GM19035 (cell line): ENCODE measurements at regions not wholly inside any gene's neighbourhood (a gene's known extent, or its start where the extent isn't known, plus 50 kb on each side); places are given as distances from the start of the nearest gene placed in this dataset.

Experiments
- ATAC-seq: cut with Tn5 transposase; IDR thresholded peaks from one replicate; pipeline ENCODE4 v1.9.1; 2021; ENCODE audit not compliant: unreplicated experiment

DNA sequence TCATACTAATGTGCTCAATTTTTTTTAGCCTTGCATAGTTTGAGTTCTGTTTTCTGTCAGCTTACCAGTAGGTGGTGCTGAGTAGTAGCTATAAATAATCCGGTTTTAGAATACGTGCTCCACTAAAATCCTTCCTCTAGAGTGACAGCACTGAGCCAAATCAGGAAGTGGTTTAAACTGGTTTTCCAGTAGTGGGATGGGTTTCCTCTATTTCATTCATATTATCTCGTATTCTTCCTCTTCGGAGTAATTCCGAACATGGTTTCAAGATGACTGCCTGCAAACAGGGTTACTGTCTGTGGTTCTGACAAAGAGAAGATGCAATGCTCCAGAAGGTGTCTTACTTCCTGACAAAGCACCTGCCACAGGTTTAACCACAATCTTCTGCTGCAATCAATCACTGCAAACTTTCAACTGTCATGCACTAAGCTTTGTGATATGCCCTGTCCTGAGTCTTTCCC is 496.9 kb upstream of the VRK2 start:
- peak; percentile 70 for ATAC-seq

DNA sequence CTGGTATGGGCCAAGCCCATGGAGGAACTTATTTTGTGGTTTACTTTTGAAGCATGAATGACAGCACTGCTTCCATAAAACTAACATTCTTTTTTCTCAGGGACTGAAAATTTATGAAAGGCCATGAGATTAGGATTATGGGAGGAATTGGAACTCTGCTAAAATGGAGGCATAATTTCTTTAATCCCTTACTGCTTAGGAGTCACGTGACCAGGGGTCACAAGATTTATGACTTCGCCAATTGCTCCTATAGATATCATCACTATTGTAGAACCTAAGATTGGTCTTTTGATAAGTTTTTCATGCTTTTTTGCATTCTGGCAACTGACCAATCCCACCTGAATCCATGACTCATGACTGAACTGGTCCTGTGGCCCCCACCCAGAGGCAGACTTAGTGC is 495.7 kb upstream of the VRK2 start:
- no peak for ATAC-seq

DNA sequence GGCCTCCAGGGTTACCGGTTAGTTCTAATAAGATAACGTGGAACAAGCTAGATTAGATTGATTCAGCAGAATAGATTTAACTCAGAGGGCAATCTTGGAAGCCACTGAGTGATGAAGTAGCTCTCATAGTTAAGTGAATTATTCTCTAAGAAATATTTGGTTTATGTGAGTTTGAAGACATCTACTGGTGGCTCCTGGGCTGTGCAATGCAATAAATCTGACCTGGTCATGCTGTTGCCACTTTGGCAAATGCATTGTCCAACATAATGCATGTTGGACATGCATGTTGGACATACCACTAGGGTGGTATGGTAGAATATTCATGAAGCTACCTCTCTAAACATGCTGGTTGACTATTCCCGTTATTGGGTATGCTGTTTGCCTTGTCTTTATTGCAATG is 493.7 kb upstream of the VRK2 start:
- no peak for ATAC-seq

DNA sequence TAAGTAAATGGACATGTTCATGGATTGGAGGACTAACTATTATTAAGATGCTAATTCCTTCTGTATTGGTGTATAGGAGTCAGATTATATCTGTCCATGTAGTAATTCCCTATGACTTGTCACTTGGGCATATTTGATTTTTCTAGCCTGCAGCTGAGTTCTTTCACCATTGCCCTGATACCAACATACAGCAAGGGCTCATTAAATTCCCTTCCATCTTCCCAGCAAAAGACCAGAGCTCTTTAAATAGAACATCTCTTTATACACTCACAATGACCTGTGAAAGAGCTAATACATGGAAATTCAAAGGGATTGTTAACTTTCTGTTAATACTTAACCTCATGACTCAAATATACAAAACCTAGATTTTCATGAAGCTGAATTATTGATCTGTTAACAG is 492.3 kb upstream of the VRK2 start:
- no peak for ATAC-seq

DNA sequence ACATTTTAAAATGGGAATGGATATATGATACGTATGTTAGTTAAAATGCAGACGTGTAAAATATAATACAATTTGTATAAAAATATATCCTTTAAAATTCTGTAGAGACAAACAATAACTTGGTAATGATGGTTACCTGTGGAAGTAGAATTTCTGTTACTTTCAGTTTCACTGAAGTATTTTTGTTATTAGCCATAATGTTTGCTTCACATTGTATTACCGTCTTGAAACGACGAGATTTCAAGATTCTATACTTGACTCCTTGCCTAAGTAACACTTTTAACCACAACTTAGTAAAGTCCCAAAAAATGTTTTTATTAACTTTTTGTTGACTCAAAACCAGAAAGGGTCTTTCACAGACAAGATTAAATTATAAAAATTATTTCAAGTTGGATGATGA is 488.3 kb upstream of the VRK2 start:
- no peak for ATAC-seq

GRCh38 chr2:57562495-57562894 is 484.1 kb upstream of the VRK2 start:
- ATAC-seq = no peak

- ATAC-seq = no peak
These were observed 483.6 kb upstream of the VRK2 start for GRCh38 chr2:57563015-57563414.

DNA sequence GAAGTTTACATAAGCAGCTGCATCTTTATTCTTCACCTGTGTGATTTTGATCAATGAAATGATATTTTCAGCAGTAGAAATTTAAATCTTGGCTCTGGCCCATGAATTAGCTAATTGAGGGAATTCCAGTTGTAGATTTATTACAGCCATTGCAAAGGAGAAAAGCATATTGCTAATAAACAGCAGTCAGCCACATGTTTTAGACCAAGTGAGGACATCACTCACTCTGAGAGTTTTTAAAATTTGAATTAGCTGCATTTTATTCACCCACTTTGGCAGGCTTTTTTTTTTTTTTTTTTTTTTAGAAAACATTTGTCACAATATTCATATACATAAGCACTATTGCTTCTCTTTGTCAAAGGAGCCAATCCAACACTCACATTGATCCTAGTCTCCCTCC is 479.4 kb upstream of the VRK2 start:
- no peak for ATAC-seq

- no peak for ATAC-seq
These were observed 477.2 kb upstream of the VRK2 start for GRCh38 chr2:57569396-57569795.

DNA sequence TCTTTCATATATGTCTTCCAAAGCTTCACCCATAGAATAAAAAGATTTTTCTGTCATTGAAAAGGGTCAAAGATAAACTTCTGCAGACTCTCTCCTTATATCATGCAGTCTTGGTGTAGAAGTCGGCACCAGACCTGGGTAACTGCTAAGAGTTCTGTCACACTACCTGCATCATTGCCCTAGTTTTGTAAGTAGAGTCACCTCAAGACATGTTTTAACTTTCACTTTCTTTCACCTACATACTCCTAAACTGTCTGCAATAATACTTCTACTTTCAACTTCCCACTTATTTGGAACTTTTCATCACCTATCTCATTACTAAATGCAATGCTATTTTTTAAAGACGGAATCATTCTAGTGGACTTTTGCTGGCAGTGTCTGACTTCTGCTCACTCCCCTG is 475.6 kb upstream of the VRK2 start:
- no peak for ATAC-seq

DNA sequence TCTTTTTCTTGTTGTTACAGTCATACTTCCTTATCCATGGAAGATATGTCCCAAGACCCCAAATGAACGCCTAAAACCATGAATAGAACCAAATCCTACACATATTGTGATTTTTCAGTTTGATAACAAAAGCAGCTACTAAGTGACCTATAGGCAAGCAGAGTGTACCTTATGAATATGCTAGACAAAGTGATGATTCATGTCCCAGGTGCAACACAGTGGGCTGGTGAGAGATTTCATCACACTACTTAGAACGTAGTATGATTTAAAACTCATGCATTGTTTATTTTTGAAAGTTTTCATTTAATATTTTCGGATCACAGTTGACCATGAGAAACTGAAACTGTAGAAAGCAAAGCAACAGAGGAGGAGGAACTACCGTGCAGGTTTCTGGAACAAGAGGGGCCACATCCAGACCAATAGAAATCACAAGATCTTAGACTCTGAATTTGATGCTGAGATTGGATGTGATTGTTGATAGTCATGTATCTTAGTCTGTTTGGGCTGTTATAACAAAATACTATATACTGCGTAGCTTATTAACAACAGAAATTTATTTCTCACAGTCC is 470.8 kb upstream of the VRK2 start:
- ATAC-seq = no peak

GRCh38 chr2:57576983-57577382 is 469.6 kb upstream of the VRK2 start:
- no peak for ATAC-seq

GRCh38 chr2:57597940-57598339 is 448.7 kb upstream of the VRK2 start:
- ATAC-seq = no peak

DNA sequence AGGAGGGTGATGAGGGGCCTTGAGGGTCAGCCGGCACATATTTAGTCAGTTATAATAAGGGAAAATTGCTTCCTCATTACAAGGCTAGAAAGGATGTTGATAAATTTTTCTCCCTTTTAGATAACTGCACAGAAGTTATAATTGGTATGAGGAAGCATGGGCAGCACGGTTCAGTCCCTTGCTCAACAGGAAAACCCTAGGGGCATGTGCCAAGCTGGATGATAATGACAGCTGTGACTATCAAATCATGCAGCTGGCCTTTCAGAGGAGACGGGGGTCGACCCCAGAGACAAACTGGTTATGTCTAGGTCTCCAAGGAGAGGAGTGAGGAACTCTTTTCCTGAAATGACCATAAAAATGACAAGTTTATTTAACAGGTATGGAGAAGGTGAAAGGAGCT is 448.1 kb upstream of the VRK2 start:
- no peak for ATAC-seq

DNA sequence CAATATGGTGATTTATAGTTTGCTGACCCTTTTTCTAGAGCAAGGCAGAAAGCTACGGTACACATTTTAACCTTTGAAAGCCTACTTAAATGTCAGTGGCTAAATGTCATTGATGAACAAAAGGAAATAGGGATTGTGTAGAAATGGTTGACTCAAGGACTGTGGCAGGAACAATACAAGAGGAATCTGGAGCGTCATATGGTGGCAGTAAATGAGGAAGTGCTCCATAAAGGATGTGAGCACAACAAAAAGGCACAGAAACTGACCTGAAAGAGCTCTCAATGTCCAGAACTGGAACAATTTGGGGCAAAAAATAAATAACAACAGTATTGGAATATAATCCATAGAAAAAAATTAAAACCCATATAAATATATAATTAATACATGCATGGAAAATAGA is 443.9 kb upstream of the VRK2 start:
- no peak for ATAC-seq

- ATAC-seq = no peak
These were observed 431.6 kb upstream of the VRK2 start for GRCh38 chr2:57614988-57615387.

DNA sequence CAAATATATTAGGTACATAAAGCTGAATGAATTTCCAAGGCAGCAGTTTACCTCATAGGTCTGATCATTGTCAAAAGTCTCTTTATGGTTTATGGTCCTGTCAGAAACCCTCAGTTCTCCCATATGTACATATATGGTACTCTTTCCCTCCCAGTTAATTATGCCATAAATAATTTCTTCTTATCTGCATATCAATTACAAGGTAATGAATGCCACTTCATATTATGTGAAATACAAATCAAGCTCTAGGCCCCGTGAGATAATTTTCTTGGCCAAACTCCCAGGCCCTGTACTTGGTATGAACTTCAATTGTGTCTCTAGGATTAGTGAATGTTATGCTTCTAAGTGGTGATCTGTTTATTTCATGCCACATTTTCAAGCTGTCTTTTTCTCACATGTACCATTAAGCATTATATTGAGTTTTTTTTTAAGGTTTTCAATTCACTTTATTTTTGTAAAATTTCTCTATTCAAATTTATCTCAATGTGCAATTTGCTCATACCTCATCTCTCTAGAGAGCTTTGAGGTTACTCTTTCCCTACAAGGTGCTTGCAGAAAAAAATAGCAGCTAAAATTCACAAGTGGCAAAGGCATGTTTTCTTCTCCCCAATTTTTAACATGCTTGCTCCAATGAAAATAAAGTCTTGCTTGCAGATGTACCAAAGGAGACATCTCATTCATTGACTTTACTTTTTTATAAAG is 430.6 kb upstream of the VRK2 start:
- ATAC-seq = no peak

DNA sequence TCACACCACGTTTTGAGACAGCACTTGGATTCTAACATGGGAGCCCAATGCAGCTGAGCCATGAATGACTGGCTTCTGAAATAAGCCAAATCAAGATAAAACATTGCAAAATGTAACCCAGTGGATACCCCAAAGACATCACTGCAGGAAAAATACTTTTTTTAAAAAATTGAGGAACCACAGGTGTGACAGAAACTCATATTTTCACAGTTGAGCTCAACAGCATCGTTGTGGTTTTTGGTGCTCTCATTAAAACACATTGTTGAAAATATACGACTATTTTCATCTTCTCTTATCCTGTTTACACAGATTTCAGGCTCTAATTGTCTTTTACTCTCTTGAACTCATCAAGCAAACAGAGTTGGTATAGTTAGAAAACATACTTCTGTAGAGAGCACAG is 429.3 kb upstream of the VRK2 start:
- ATAC-seq = no peak

DNA sequence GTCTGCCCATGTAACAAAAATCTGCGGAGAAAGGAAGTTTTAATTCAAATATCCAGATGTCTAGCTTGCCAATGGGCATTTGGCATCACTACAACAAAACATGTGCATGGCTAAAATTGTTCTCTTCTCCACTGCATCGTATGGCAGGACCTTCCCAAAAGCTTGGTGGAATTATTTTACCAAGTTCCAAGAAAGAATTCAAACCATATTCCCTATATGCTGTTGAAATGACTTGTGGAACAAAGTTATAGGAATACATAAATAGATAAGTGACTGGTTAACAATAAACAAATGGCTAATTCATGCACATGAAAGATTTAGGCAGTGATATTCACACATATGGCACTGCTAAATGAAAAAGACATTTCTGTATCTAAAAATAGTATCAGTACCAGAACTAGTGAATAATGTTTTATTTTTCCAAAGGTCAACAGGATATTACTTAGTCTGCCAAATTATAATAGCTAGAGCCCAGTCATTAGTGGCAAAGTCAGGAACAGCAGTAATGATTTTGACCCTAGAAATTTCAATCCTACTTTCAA is 425.4 kb upstream of the VRK2 start:
- no peak for ATAC-seq

GRCh38 chr2:57622009-57622408 is 424.6 kb upstream of the VRK2 start:
- no peak for ATAC-seq

DNA sequence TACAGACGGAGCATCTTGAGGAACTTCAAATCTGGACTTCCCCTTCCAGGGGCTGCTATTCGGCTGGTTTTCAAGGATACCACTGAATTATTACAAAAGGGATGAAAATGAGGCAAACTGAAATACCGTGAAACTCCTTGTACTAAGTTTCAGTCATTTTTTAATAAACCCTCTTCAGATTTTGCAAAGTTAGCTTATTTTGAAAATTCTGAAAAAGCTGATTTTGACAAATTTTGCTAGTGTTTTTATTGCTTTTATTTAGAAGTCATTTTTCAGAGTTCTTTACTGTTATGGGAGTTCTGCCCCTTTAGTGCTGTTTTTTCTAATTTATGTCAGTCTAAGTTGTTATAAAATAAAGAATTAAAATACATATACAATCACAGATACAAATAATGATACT is 390.4 kb upstream of the VRK2 start:
- no peak for ATAC-seq

- ATAC-seq = no peak
These were observed 377.0 kb upstream of the VRK2 start for GRCh38 chr2:57669570-57669969.

GRCh38 chr2:57674025-57674424 is 372.6 kb upstream of the VRK2 start:
- ATAC-seq = no peak
